ENCODE measurements at regions not wholly inside any gene's neighbourhood (a gene's known extent, or its start where the extent isn't known, plus 50 kb on each side); places are given as distances from the start of the nearest gene placed in this dataset.

- no peak for DNase-seq
These were observed 111.3 kb upstream of the UQCRFS1 start for GRCh38 chr19:29324291-29324680.

DNA sequence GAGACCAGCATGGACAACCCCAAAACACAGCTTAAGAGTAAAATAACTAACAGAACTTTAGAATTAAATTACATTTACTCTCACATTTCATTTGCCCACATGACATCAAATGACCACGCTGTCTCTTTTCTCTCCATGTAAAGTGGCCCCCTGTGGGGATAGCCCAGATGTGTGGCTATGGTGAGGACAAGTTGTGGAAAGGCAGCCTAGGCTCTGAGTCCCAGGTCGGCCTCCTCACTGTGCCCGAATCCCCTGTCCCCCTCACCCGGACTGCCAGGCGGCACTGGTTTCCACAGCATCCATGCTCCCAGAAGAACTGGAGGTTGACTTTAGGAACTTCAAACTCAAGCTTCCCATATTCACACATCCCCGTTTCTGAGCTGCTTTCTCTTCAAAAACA, 111.8 kb upstream of the UQCRFS1 start:
- DNase-seq, result no peak

- no peak for DNase-seq
These were observed 112.5 kb upstream of the UQCRFS1 start for GRCh38 chr19:29325241-29325975.

- DNase-seq, result no peak
These were observed 113.4 kb upstream of the UQCRFS1 start for GRCh38 chr19:29326351-29326750.

GRCh38 chr19:29326849-29327840, 114.2 kb upstream of the UQCRFS1 start:
- no peak for DNase-seq

DNA sequence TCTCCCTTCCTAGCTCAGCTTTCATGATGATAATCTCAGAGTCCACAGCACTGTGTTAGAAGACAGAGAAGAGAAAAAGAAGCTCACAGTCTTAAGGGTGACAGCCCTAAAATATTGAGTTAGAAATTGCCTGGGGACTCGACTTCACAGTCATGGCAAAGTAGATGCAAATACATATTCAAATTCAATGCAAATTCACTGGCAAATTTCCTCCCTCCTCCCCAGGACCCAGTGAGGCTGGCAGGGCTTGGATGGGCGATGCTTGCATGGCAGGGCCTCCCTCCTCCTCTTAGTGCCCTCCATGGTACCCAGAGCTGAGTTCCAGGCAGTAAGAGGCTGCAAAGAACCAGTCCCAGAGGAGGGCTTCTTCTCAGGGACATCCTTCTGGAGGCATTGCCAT, 115.6 kb upstream of the UQCRFS1 start:
- DNase-seq, result no peak

- no peak for DNase-seq
These were observed 116.6 kb upstream of the UQCRFS1 start for GRCh38 chr19:29329460-29330134.

DNA sequence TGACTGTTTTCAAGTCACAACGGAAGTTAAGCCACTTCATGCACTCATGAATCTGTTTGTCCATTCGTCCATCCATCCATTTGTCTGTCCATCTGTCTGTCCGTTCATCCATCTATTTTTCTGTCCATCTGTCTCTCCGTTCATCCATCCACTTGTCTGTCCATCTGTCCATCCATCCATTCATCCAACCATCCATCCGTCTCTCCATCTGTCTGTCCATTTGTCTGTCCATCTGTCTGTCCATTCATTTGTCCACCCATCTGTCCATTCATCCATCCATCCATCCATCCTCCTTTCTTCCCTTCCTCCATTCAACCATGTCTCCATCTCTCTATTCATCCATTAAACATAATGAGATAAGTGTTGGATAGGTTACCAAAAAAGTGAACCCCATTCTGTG, 123.5 kb upstream of the UQCRFS1 start:
- DNase-seq, result no peak

DNA sequence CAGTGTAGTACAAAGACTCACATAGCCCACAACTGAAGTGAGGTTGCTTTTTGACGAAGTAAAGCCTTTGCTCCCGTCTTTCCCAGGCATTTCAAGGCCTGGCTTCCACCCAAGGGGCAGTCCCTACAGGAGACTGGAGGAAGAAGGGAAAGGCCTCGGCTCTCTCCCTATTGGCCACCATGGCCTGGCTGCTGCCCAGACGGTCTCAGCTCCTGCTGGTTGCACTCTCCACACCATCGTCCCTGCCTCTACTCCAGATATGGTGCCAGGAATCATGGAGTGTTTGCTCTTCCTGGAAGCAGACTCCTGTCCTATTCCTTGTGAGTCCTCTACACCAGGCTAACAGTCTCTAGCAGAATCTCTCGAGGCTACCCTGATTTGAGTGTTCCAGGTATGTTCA, 124.1 kb upstream of the UQCRFS1 start:
- DNase-seq, result no peak

GRCh38 chr19:29338480-29338879, 125.5 kb upstream of the UQCRFS1 start:
- no peak for DNase-seq

DNA sequence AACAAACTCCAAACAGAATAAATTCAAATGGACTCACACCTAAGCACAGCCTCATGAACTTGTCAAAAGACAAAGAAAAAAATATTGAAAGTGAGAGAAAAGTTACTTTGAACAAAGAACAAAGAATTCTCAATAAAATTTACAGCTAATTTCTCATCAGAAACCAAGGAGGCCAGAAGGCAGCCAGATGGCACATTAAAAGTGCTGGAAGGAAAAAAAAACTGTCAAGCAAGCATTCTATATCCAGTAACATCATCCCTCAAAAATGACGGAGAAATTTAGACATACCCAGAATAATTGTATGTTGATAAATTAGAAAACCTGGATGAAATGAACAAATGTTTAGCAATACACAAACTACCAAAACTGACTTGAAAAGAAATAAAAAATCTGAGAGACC, 129.8 kb upstream of the UQCRFS1 start:
- no peak for DNase-seq

- DNase-seq, result no peak
These were observed 151.3 kb upstream of the UQCRFS1 start for GRCh38 chr19:29364224-29364726.

DNA sequence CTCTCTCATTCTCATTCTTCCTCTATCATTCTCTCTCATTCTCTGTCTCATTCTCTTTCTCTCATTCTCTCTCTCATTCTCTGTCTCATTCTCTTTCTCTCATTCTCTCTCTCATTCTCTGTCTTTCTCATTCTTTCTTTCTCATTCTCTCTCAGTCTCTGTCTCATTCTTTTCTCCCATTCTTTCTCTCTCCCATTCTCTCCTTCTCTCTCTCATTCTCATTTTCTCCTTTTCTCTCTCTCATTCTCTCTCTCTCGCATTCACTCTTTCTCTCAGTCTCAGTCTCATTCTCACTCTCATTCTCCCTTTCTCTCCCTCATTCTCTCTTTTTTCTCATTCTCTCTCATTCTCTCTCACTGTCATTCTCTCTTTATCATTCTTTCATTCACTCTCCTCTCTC, 152.0 kb upstream of the UQCRFS1 start:
- DNase-seq, result no peak

GRCh38 chr19:29365836-29366417, 153.0 kb upstream of the UQCRFS1 start:
- DNase-seq, result no peak

GRCh38 chr19:29366757-29367156, 153.8 kb upstream of the UQCRFS1 start:
- no peak for DNase-seq

GRCh38 chr19:29367791-29368222, 154.9 kb upstream of the UQCRFS1 start:
- DNase-seq, result no peak

DNA sequence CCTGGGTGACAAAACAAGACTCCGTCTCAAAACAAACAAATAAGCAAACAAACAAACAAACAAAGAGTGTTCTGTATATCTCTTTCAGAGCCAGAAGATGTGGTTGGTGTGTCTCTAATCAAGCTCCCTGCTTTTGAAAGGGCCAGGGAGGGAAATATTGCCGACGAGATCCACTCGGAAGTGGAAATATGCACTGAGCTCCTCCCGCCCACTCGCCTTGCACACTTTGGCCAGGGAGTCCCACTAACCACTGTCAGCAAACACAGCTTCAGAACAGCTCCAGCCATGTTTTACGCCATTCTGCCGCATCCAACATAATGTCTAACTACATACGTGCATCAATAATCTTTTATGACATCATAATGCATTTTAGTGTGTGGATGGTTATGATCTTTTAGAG, 155.5 kb upstream of the VSTM2B start:
- no peak for DNase-seq

GRCh38 chr19:29371251-29372090, 154.3 kb upstream of the VSTM2B start:
- no peak for DNase-seq

- no peak for DNase-seq
These were observed 153.7 kb upstream of the VSTM2B start for GRCh38 chr19:29372091-29372415.

- DNase-seq, result no peak
These were observed 153.3 kb upstream of the VSTM2B start for GRCh38 chr19:29372461-29372860.

GRCh38 chr19:29372921-29373797, 152.6 kb upstream of the VSTM2B start:
- DNase-seq, result no peak

Data from NCI-H187 treated with DMSO at 0.1 percent for 48 hours (cell line).